CD14-positive monocyte (primary cell): ENCODE measurements at regions not wholly inside any gene's neighbourhood (a gene's known extent, or its start where the extent isn't known, plus 50 kb on each side); places are given as distances from the start of the nearest gene placed in this dataset.

Source experiments
- DNase-seq, 3 donors: peaks; one replicate each; pipeline ENCODE4 v3.0.0-alpha.2; 2011 to 2022
- H2AFZ ChIP-seq: 2 replicates; pipeline ENCODE4 v1.6.0; 2012; ENCODE audit warnings: mild to moderate bottlenecking, low read depth, low read length, inconsistent platforms; ENCODE audit not compliant: insufficient read depth, poor library complexity, severe bottlenecking
- H3K27ac ChIP-seq, 2 donors: 1 replicate in 1 of 2; 2 replicates in 1 of 2; pipeline ENCODE4 v1.5.1; 2012 to 2013; ENCODE audit warnings: low read length in 2 of 2, control low read depth in 1 of 2, inconsistent platforms in 1 of 2, low read depth in 1 of 2, mild to moderate bottlenecking in 1 of 2
- H3K27me3 ChIP-seq, 2 donors: one replicate each; pipeline versions ENCODE4 v1.6.0 to v1.6.1; 2011 to 2013; ENCODE audit warnings: low read length in 2 of 2; ENCODE audit not compliant: control insufficient read depth in 2 of 2, insufficient read depth in 2 of 2
- H3K36me3 ChIP-seq, 2 donors: replicated peaks in 1 of 2; 1 replicate in 1 of 2; 2 replicates in 1 of 2; pipeline versions ENCODE4 v1.5.1 to v1.6.1; 2012 to 2013; ENCODE audit warnings: low read length in 2 of 2, control low read depth in 1 of 2, inconsistent platforms in 1 of 2, mild to moderate bottlenecking in 1 of 2; ENCODE audit not compliant: insufficient read depth in 2 of 2, control insufficient read depth in 1 of 2
- H3K4me1 ChIP-seq, 2 donors: 1 replicate in 1 of 2; 2 replicates in 1 of 2; pipeline versions ENCODE4 v1.5.1 to v1.6.1; 2012 to 2013; ENCODE audit warnings: low read length in 2 of 2, control low read depth in 1 of 2, inconsistent platforms in 1 of 2, mild to moderate bottlenecking in 1 of 2, moderate library complexity in 1 of 2; ENCODE audit not compliant: insufficient read depth in 2 of 2, control insufficient read depth in 1 of 2
- H3K4me2 ChIP-seq: replicated peaks from 2 replicates; pipeline ENCODE3; 2012; ENCODE audit warnings: low read length, moderate library complexity, mild to moderate bottlenecking; ENCODE audit not compliant: poor library complexity, severe bottlenecking; ENCODE audit errors: extremely low read depth
- H3K4me3 ChIP-seq, 3 experiments: fragments of 200-600 bp in 1 of 3; sonication (generic) in 1 of 3; replicated peaks in 1 of 3; 1 replicate in 2 of 3; 2 replicates in 1 of 3; pipeline ENCODE4 v1.5.1; 2011 to 2013; ENCODE audit warnings: low read length in 3 of 3, mild to moderate bottlenecking in 3 of 3, control low read depth in 2 of 3, low read depth in 2 of 3, inconsistent platforms in 1 of 3, moderate library complexity in 1 of 3
- H3K79me2 ChIP-seq: 2 replicates; pipeline ENCODE4 v1.6.0; 2012; ENCODE audit warnings: mild to moderate bottlenecking, control low read depth, inconsistent platforms, low read length, moderate library complexity; ENCODE audit not compliant: insufficient read depth
- H3K9ac ChIP-seq: 2 replicates; pipeline ENCODE4 v1.6.0; 2017; ENCODE audit warnings: low read length, mild to moderate bottlenecking; ENCODE audit not compliant: insufficient read depth, poor library complexity, severe bottlenecking
- H3K9me3 ChIP-seq, 2 donors: replicated peaks in 1 of 2; 1 replicate in 1 of 2; 2 replicates in 1 of 2; pipeline versions ENCODE4 v1.5.1 to v1.6.1; 2012 to 2013; ENCODE audit warnings: low read length in 2 of 2, control low read depth in 1 of 2; ENCODE audit not compliant: control insufficient read depth in 1 of 2, insufficient read depth in 1 of 2
- H4K20me1 ChIP-seq: 2 replicates; pipeline ENCODE4 v1.6.0; 2012; ENCODE audit warnings: mild to moderate bottlenecking, low read length, control low read depth, moderate library complexity; ENCODE audit not compliant: insufficient read depth
- H3K27ac Mint-ChIP-seq, 7 donors: one replicate each; pipeline ENCODE4 v1.8.0; 2020; ENCODE audit warnings: mild to moderate bottlenecking in 7 of 7, mixed read lengths in 7 of 7, moderate library complexity in 6 of 7, inconsistent platforms in 2 of 7
- H3K27me3 Mint-ChIP-seq, 3 donors: one replicate each; pipeline ENCODE4 v1.8.0; 2021 to 2022; ENCODE audit warnings: low read depth in 3 of 3, mild to moderate bottlenecking in 3 of 3, mixed read lengths in 3 of 3, moderate library complexity in 3 of 3, inconsistent platforms in 1 of 3
- H3K36me3 Mint-ChIP-seq, 2 donors: one replicate each; pipeline ENCODE4 v1.8.0; 2020; ENCODE audit warnings: mixed read lengths in 2 of 2, inconsistent platforms in 1 of 2, mild to moderate bottlenecking in 1 of 2
- H3K4me1 Mint-ChIP-seq: one replicate; pipeline ENCODE4 v1.8.0; 2020; ENCODE audit warnings: mild to moderate bottlenecking, mixed read lengths
- H3K4me3 Mint-ChIP-seq, 2 donors: one replicate each; pipeline ENCODE4 v1.8.0; 2020; ENCODE audit warnings: mild to moderate bottlenecking in 2 of 2, mixed read lengths in 2 of 2, moderate library complexity in 1 of 2
- H3K9me3 Mint-ChIP-seq, 7 donors: one replicate each; pipeline ENCODE4 v1.8.0; 2020 to 2022; ENCODE audit warnings: mixed read lengths in 7 of 7, mild to moderate bottlenecking in 6 of 7, moderate library complexity in 6 of 7, inconsistent platforms in 2 of 7
- CTCF ChIP-seq: fragments of 200-600 bp; IDR thresholded peaks from one replicate; pipeline ENCODE4 v1.8.0; 2022; ENCODE audit warnings: antibody characterized with exemption, mild to moderate bottlenecking
- WGBS: methylation state at CpG from one replicate; pipeline ENCODE4 v1.1.5; 2013; ENCODE audit warnings: missing lambda C conversion rate; ENCODE audit not compliant: insufficient coverage; 5-methylcytosine and 5-hydroxymethylcytosine counted together
- intact Hi-C, 2 donors: fragments of 100-400 bp; cut with micrococcal nuclease; formaldehyde crosslinking; loops; one replicate each; pipeline versions ENCODE4 v1.15.0 to v1.15.1; 2023

GRCh38 chr2:114167799-114168198, 274.6 kb upstream of the DPP10 start:
- Mint-ChIP-seq H3K27ac (no peak overlapping the region), H3K27me3 (peaks cover 0 to 2% (median 1%) of the 10 kb centered on the region in 3 donors), H3K36me3 (no peaks in the 10 kb centered on the region), H3K4me3 (no peak overlapping the region), H3K9me3 (peaks cover 0 to 15% (median 4%) of the 10 kb centered on the region in 7 donors), H3K4me1 (no peaks in the 10 kb centered on the region)
- DNase-seq, result no peak
- Histone ChIP-seq H3K4me2 (no peak overlapping the region), H3K79me2 (no peaks in the 10 kb centered on the region), H4K20me1 (no peaks in the 10 kb centered on the region), H2AFZ (no peak overlapping the region), H3K9me3 (peaks cover 0 to 4% of the 10 kb centered on the region in 2 donors), H3K4me3 (no peak overlapping the region), H3K4me1 (no peaks in the 10 kb centered on the region), H3K27ac (no peak overlapping the region), H3K9ac (no peak overlapping the region), H3K27me3 (no peaks in the 10 kb centered on the region), H3K36me3 (no peaks in the 10 kb centered on the region)
- intact Hi-C loops, result no loop called here
- TF ChIP-seq CTCF, result no peak
- 83% methylated on average over 1 of the region's 2 CpGs for WGBS

GRCh38 chr2:114170070-114170469, 272.4 kb upstream of the DPP10 start:
- no peak for DNase-seq

More at GRCh38 chr2:114170070-114170469, 272.4 kb upstream of the DPP10 start:
- Mint-ChIP-seq H3K4me3 (no peak overlapping the region), H3K9me3 (peaks cover 0 to 14% (median 2%) of the 10 kb centered on the region in 7 donors), H3K4me1 (no peaks in the 10 kb centered on the region), H3K36me3 (no peaks in the 10 kb centered on the region), H3K27me3 (peaks cover 0 to 2% (median 1%) of the 10 kb centered on the region in 3 donors), H3K27ac (no peak overlapping the region)
- Histone ChIP-seq H3K9me3 (peaks cover 0 to 4% of the 10 kb centered on the region in 2 donors), H3K4me1 (no peaks in the 10 kb centered on the region), H3K4me2 (no peak overlapping the region), H4K20me1 (no peaks in the 10 kb centered on the region), H3K79me2 (no peaks in the 10 kb centered on the region), H3K27me3 (no peaks in the 10 kb centered on the region), H3K27ac (no peak overlapping the region), H3K36me3 (no peaks in the 10 kb centered on the region), H3K4me3 (no peak overlapping the region), H3K9ac (no peak overlapping the region), H2AFZ (no peak overlapping the region)
- TF ChIP-seq CTCF, result no peak
- intact Hi-C loops, result no loop called here
- WGBS, result 90% methylated on average over 1 of the region's 1 CpG
